Breast epithelium (tissue), 4 donors: ENCODE measurements at regions not wholly inside any gene's neighbourhood (a gene's known extent, or its start where the extent isn't known, plus 50 kb on each side); places are given as distances from the start of the nearest gene placed in this dataset.

Experiments
- DNase-seq, 2 donors: peaks; one replicate each; pipeline ENCODE4 v3.0.0-alpha.2; 2019; ENCODE audit warnings: low spot score in 2 of 2
- H3K27ac ChIP-seq, 2 donors: fragments of 200-600 bp; sonication (generic) in 1 of 2; one replicate each; pipeline ENCODE4 v1.5.1; 2016 to 2019; ENCODE audit warnings: mild to moderate bottlenecking in 1 of 2
- H3K27me3 ChIP-seq, 2 donors: fragments of 200-600 bp; sonication (generic) in 1 of 2; one replicate each; pipeline versions ENCODE4 v1.5.1 to v1.6.0; 2017 to 2019; ENCODE audit warnings: control low read depth in 1 of 2, mild to moderate bottlenecking in 1 of 2
- H3K36me3 ChIP-seq: fragments of 200-600 bp; one replicate; pipeline ENCODE4 v1.5.1; 2019
- H3K4me1 ChIP-seq, 2 donors: fragments of 200-600 bp; sonication (generic); one replicate each; pipeline ENCODE4 v1.5.1; 2016 to 2019; ENCODE audit warnings: control low read depth in 1 of 2
- H3K4me3 ChIP-seq, 3 donors: fragments of 200-600 bp; sonication (generic); 1 replicate in 2 of 3; 2 replicates in 1 of 3; pipeline ENCODE4 v1.5.1; 2016 to 2019; ENCODE audit warnings: mild to moderate bottlenecking in 3 of 3, moderate library complexity in 2 of 3
- H3K9me3 ChIP-seq, 2 donors: fragments of 200-600 bp; sonication (generic) in 1 of 2; one replicate each; pipeline ENCODE4 v1.5.1; 2016 to 2019; ENCODE audit warnings: control low read depth in 1 of 2
- POLR2A ChIP-seq: fragments of 450-650 bp; IDR thresholded peaks from one replicate; pipeline ENCODE4 v1.6.1; 2016; ENCODE audit warnings: antibody characterized with exemption, mild to moderate bottlenecking, moderate library complexity
- POLR2AphosphoS5 ChIP-seq, 3 donors: sonication (generic); formaldehyde crosslinking; IDR thresholded peaks; one replicate each; pipeline ENCODE4 v1.6.1; 2017; ENCODE audit warnings: antibody characterized with exemption in 3 of 3
- intact Hi-C: fragments of 100-400 bp; cut with DNase I; formaldehyde crosslinking; loops from one replicate; pipeline ENCODE4 v1.15.1; 2023; ENCODE audit warnings: low total_unique reads
- TF ChIP-seq, protein P1 (sequence below), 3 donors: fragments of 450-650 bp; IDR thresholded peaks; one replicate each; pipeline ENCODE4 v1.5.1; 2016 to 2017; ENCODE audit warnings: antibody characterized with exemption in 3 of 3, mild to moderate bottlenecking in 3 of 3, moderate library complexity in 3 of 3

DNA sequence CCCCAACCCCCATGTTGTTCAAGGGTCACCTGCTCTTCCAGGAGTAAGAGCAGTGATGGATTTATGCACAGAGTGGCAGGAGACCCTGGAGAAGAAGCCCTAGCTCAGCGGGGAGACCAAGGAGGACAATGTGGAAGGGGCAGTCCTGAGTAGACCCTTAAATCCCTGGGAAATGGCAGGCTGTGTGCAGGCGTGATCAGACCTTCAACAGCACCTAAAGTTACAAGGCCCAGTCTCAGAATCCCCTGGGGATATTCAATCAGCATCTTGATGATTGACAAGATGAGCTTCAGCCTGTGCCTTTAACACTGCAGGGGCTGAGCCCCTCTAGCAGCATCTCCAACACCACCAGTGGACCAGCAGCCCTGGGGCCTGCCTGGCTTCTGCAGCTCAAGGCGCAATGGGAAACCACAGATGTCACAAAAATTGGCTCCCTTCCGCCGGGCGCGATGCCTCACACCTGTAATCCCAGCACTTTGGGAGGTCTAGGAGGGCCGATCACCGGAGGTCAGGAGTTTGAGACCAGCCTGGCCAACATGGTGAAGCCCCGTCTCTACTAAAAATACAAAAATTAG, 60.4 kb downstream of the IRF2BP2 start:
- Histone ChIP-seq H3K36me3 (no peaks in the 10 kb centered on the region), H3K27ac (no peak overlapping the region), H3K4me1 (peaks cover 0 to 2% of the 10 kb centered on the region in 2 donors), H3K9me3 (no peaks in the 10 kb centered on the region), H3K4me3 (no peak overlapping the region), H3K27me3 (no peaks in the 10 kb centered on the region)
- intact Hi-C loops: no loop called here
- TF ChIP-seq POLR2AphosphoS5 (IDR thresholded peaks at IDR 0.05) (no peak), POLR2A (no peak)
- TF ChIP-seq, protein P1, sequence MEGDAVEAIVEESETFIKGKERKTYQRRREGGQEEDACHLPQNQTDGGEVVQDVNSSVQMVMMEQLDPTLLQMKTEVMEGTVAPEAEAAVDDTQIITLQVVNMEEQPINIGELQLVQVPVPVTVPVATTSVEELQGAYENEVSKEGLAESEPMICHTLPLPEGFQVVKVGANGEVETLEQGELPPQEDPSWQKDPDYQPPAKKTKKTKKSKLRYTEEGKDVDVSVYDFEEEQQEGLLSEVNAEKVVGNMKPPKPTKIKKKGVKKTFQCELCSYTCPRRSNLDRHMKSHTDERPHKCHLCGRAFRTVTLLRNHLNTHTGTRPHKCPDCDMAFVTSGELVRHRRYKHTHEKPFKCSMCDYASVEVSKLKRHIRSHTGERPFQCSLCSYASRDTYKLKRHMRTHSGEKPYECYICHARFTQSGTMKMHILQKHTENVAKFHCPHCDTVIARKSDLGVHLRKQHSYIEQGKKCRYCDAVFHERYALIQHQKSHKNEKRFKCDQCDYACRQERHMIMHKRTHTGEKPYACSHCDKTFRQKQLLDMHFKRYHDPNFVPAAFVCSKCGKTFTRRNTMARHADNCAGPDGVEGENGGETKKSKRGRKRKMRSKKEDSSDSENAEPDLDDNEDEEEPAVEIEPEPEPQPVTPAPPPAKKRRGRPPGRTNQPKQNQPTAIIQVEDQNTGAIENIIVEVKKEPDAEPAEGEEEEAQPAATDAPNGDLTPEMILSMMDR (IDR thresholded peaks at IDR 0.05): no peak
- no peak for DNase-seq

- Histone ChIP-seq H3K4me3 (no peak overlapping the region), H3K4me1 (peaks cover 0 to 17% of the 10 kb centered on the region in 2 donors), H3K27ac (no peak overlapping the region), H3K9me3 (no peaks in the 10 kb centered on the region), H3K27me3 (no peaks in the 10 kb centered on the region), H3K36me3 (no peaks in the 10 kb centered on the region)
- TF ChIP-seq POLR2A: no peak
- TF ChIP-seq, protein P1 (IDR thresholded peaks at IDR 0.05): no peak
- no peak for TF ChIP-seq POLR2AphosphoS5 (IDR thresholded peaks at IDR 0.05)
- intact Hi-C loops: no loop called here
- peak in 1 of 2 donors; percentile 13 for DNase-seq
These were observed 62.8 kb downstream of the IRF2BP2 start for GRCh38 chr1:234546890-234547788.

- peaks cover 0 to 17% of the 10 kb centered on the region in 2 donors for H3K4me1 ChIP-seq
- H3K27ac ChIP-seq: no peak overlapping the region
- H3K9me3 ChIP-seq: no peaks in the 10 kb centered on the region
- no peak overlapping the region for H3K4me3 ChIP-seq
- H3K27me3 ChIP-seq: no peaks in the 10 kb centered on the region
- intact Hi-C loops: no loop called here
- no peaks in the 10 kb centered on the region for H3K36me3 ChIP-seq
- no peak for DNase-seq
- TF ChIP-seq, protein P1 (IDR thresholded peaks at IDR 0.05): no peak
- TF ChIP-seq POLR2A (no peak), POLR2AphosphoS5 (IDR thresholded peaks at IDR 0.05) (no peak)
These were observed 63.6 kb downstream of the IRF2BP2 start for GRCh38 chr1:234546387-234546704.

DNA sequence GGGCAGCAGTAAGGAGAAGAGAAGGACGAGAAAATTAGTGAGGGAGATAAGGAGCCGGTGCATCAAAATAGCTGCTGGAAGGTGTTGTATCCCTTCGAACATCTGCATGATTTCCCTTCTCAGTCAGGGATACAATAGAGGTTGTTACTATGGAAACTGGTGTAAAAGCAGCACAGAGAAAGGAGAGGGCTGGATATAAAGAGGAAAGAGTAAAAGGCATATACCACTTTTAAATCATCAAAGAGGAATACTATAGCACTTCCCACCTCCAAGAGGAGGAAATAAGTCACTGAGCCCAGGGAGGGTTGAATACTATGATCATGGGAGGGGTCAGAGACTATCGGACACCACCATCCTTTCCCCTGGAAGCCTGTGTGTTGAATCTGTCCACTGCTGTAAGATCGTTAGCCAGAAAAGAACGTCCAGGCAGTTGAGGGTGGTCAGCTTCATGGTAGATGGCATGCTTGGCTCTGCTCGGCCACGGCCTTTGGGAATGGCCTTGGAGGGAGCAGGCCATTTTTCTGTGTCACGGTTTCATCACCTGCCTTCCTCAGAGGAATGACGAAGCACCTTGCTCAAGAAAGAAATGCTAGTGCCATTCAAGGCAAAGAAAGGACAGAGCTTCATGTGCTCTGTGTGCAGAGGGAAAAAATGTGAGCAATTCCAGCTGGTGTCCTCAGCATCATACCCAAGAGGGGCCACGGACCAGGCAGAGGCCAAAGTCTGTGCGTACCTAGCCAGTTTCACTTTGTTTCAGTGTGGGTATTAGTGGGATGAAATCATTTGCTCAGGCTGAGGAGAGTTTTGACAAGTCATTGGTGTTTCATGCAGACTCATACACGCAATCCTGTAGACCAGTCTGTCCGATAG, 64.2 kb downstream of the IRF2BP2 start:
- no peak for DNase-seq
- intact Hi-C loops: no loop called here

More for the DNA sequence above, 64.2 kb downstream of the IRF2BP2 start:
- Histone ChIP-seq H3K27ac (peak overlapping the region; percentile 84 to 86), H3K4me1 (peaks cover 0 to 17% of the 10 kb centered on the region in 2 donors), H3K4me3 (no peak overlapping the region), H3K36me3 (no peaks in the 10 kb centered on the region), H3K27me3 (no peaks in the 10 kb centered on the region), H3K9me3 (no peaks in the 10 kb centered on the region)
- TF ChIP-seq, protein P1 (IDR thresholded peaks at IDR 0.05): no peak
- TF ChIP-seq POLR2AphosphoS5 (IDR thresholded peaks at IDR 0.05): no peak
- no peak for TF ChIP-seq POLR2A
